ENCODE measurements at regions not wholly inside any gene's neighbourhood (a gene's known extent, or its start where the extent isn't known, plus 50 kb on each side); places are given as distances from the start of the nearest gene placed in this dataset.

DNA sequence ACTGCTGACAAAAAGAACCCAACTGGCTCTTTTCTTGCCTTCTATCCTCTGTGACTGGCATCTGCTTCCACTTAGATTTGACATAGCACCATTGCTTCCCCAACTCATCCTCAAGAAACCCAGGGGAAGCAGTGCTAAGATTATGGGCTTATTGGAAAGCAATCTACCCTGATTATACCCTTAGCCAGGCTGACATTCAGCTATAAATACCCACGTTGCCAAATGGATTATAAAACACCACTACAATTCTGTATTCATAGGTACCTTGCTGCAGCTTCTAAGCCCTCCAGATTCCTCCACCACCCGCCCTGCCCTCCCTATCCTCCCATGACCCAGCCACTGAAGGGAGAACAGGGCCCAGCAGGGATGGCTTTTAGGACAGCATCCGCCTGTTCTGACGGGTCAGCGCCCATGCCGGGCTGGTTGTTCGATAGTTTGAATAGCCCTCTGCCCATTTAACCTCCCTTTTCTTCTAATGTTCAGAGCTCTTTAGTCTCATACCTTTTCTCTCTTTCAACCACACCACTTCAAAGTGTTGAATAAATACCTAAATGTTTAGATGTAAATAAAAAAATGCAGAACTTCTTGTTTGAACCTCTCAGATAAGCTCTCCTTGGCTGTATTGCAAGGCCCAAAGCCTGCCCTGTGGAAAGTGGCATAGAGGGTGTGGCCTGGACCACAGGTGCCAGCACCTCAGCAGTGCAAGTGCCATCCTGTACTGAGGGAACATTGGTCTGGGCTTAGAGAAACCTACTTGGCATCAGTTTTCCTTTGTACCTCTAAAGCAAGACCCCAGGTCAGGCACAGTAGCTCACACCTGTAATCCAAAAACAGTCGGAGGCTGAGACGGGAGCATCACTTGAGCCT, 86.6 kb upstream of the RGPD5 start:
- TF ChIP-seq CTCF (IDR thresholded peaks at IDR 0.05 in 8 of 11, conservative IDR thresholded peaks at IDR 0.05 in 3 of 11) = no peak
- no peak for TF ChIP-seq POLR2A (IDR thresholded peaks at IDR 0.05)
- TF ChIP-seq POLR2AphosphoS5 (IDR thresholded peaks at IDR 0.05) = no peak
